Stomach (tissue), 8 donors: ENCODE measurements at regions not wholly inside any gene's neighbourhood (a gene's known extent, or its start where the extent isn't known, plus 50 kb on each side); places are given as distances from the start of the nearest gene placed in this dataset.
"Not testable (repeated sequence)": the region's sequence is repeated elsewhere in the genome, so short reads cannot be mapped to it uniquely, and the experiment has no call there.

ENCODE experiments used
- DNase-seq, 2 donors: peaks; one replicate each; pipeline versions ENCODE4 v3.0.0 to v3.0.0-alpha.2; 2013 to 2019
- H3K27ac ChIP-seq, 5 donors: fragments of 200-600 bp in 4 of 5; sonication (generic) in 4 of 5; one replicate each; pipeline ENCODE4 v1.5.1; 2013 to 2019; ENCODE audit warnings: mild to moderate bottlenecking in 1 of 5, moderate library complexity in 1 of 5
- H3K27me3 ChIP-seq, 3 donors: fragments of 200-600 bp; sonication (generic); one replicate each; pipeline ENCODE4 v1.5.1; 2017 to 2019; ENCODE audit warnings: mixed run types in 1 of 3
- H3K36me3 ChIP-seq, 4 donors: fragments of 200-600 bp; sonication (generic); 1 replicate in 3 of 4; 2 replicates in 1 of 4; pipeline ENCODE4 v1.5.1; 2016 to 2019
- H3K4me1 ChIP-seq, 4 donors: fragments of 200-600 bp; sonication (generic); one replicate each; pipeline ENCODE4 v1.5.1; 2016 to 2019
- H3K4me3 ChIP-seq, 4 donors: fragments of 200-600 bp; sonication (generic) in 3 of 4; one replicate each; pipeline ENCODE4 v1.5.1; 2016 to 2019; ENCODE audit warnings: mild to moderate bottlenecking in 1 of 4
- H3K9me3 ChIP-seq, 4 donors: fragments of 200-600 bp; sonication (generic); one replicate each; pipeline ENCODE4 v1.5.1; 2016 to 2019
- CTCF ChIP-seq, 7 experiments: fragments of 450-650 bp in 4 of 7; fragments of 200-600 bp in 3 of 7; sonication (generic) in 3 of 7; IDR thresholded peaks; one replicate each; pipeline ENCODE4 v1.5.1; 2016 to 2019; ENCODE audit warnings: antibody characterized with exemption in 7 of 7, control low read depth in 2 of 7, mild to moderate bottlenecking in 1 of 7
- EP300 ChIP-seq: sonication (generic); formaldehyde crosslinking; IDR thresholded peaks from one replicate; pipeline ENCODE4 v1.6.1; 2017; ENCODE audit warnings: antibody characterized with exemption
- POLR2A ChIP-seq, 4 donors: fragments of 450-650 bp; IDR thresholded peaks; one replicate each; pipeline ENCODE4 v1.6.1; 2016; ENCODE audit warnings: antibody characterized with exemption in 4 of 4, control low read depth in 2 of 4, mild to moderate bottlenecking in 1 of 4, moderate library complexity in 1 of 4
- POLR2AphosphoS5 ChIP-seq, 3 donors: sonication (generic); formaldehyde crosslinking; IDR thresholded peaks; one replicate each; pipeline ENCODE4 v1.6.1; 2016; ENCODE audit warnings: antibody characterized with exemption in 3 of 3
- WGBS, 5 donors: extraction: QIAGEN DNeasy Blood & Tissue Kit in 3 of 5; methylation state at CpG; one replicate each; pipeline versions ENCODE4 v1.1.5 to v1.1.7; 2013 to 2018; 5-methylcytosine and 5-hydroxymethylcytosine counted together
- intact Hi-C: fragments of 100-400 bp; cut with DNase I; formaldehyde crosslinking; loops from one replicate; pipeline ENCODE4 v1.15.1; 2023; ENCODE audit warnings: low total_unique reads
- donor health status: healthy with polysubstance abuse.
- donor health status: Bipolar disorder and iron deficiency.
- donor health status: healthy.

- Histone ChIP-seq H3K27me3 (no peaks in the 10 kb centered on the region), H3K4me3 (no peak overlapping the region), H3K4me1 (no peaks in the 10 kb centered on the region), H3K9me3 (peaks cover 0 to 9% (median 3%) of the 10 kb centered on the region in 4 donors), H3K36me3 (no peaks in the 10 kb centered on the region), H3K27ac (no peak overlapping the region)
- no peak for DNase-seq
- no peak for TF ChIP-seq CTCF (IDR thresholded peaks at IDR 0.05)
- no peak for TF ChIP-seq POLR2AphosphoS5 (IDR thresholded peaks at IDR 0.05)
- TF ChIP-seq EP300: no peak
- TF ChIP-seq POLR2A (IDR thresholded peaks at IDR 0.05): no peak
- intact Hi-C loops: no loop called here
- WGBS, 5 donors: 77 to 82% (median 79%) methylated on average over 2 of the region's 2 CpGs
Measured at GRCh38 chr5:30500513-30500912, 693.0 kb upstream of the CDH6 start.

GRCh38 chr5:30499402-30499801 lies 694.1 kb upstream of the CDH6 start:
- TF ChIP-seq POLR2AphosphoS5 (IDR thresholded peaks at IDR 0.05) (no peak), CTCF (IDR thresholded peaks at IDR 0.05) (no peak), EP300 (no peak), POLR2A (IDR thresholded peaks at IDR 0.05) (no peak)
- intact Hi-C loops: no loop called here
- WGBS, 5 donors: 43 to 60% (median 54%) methylated on average over 4 of the region's 4 CpGs

GRCh38 chr5:30498972-30499371 lies 694.5 kb upstream of the CDH6 start:
- no peak for TF ChIP-seq POLR2AphosphoS5 (IDR thresholded peaks at IDR 0.05)
- TF ChIP-seq EP300: no peak
- no peak for TF ChIP-seq POLR2A (IDR thresholded peaks at IDR 0.05)
- no peak for TF ChIP-seq CTCF (IDR thresholded peaks at IDR 0.05)
- Histone ChIP-seq H3K4me1 (no peaks in the 10 kb centered on the region), H3K9me3 (peaks cover 0 to 9% (median 3%) of the 10 kb centered on the region in 4 donors), H3K4me3 (no peak overlapping the region), H3K36me3 (no peaks in the 10 kb centered on the region), H3K27ac (no peak overlapping the region), H3K27me3 (no peaks in the 10 kb centered on the region)
- intact Hi-C loops: no loop called here
- no peak for DNase-seq
- WGBS, 5 donors: 0 to 67% (median 20%) methylated on average over 1 of the region's 1 CpG

More at GRCh38 chr5:30499402-30499801, 694.1 kb upstream of the CDH6 start:
- DNase-seq: no peak
- Histone ChIP-seq H3K4me3 (no peak overlapping the region), H3K27me3 (no peaks in the 10 kb centered on the region), H3K36me3 (no peaks in the 10 kb centered on the region), H3K9me3 (peaks cover 0 to 9% (median 3%) of the 10 kb centered on the region in 4 donors), H3K27ac (no peak overlapping the region), H3K4me1 (no peaks in the 10 kb centered on the region)

GRCh38 chr5:30498509-30498908 lies 695.0 kb upstream of the CDH6 start:
- H3K36me3 ChIP-seq, H3K27me3 ChIP-seq, DNase-seq, H3K4me1 ChIP-seq, H3K9me3 ChIP-seq, H3K27ac ChIP-seq, H3K4me3 ChIP-seq, intact Hi-C loops: not testable (repeated sequence)
- WGBS, 5 donors: 53 to 66% (median 60%) methylated on average over 3 of the region's 3 CpGs

- H3K27me3 ChIP-seq: not testable (repeated sequence)
- TF ChIP-seq CTCF (IDR thresholded peaks at IDR 0.05): peak in 1 of 7 experiments; percentile 8
Measured at GRCh38 chr5:30494113-30494512, 699.4 kb upstream of the CDH6 start.

More at GRCh38 chr5:30494113-30494512, 699.4 kb upstream of the CDH6 start:
- intact Hi-C loops, H3K36me3 ChIP-seq, H3K4me3 ChIP-seq, H3K27ac ChIP-seq, DNase-seq, H3K9me3 ChIP-seq, H3K4me1 ChIP-seq: not testable (repeated sequence)
- 67 to 85% (median 82%) methylated on average over 3 to 5 of the region's 7 CpGs for WGBS, 5 donors
